ENCODE measurements at regions not wholly inside any gene's neighbourhood (a gene's known extent, or its start where the extent isn't known, plus 50 kb on each side); places are given as distances from the start of the nearest gene placed in this dataset.

GRCh38 chr18:22267697-22268096, 98.3 kb downstream of the GATA6 start:
- no peak for TF ChIP-seq CTCF (IDR thresholded peaks at IDR 0.05; ENCODE audit: low read depth, low read length, missing control alignments)
- H3K4me3 ChIP-seq (replicated peaks; ENCODE audit: low read depth, low read length): no peak overlapping the region
- no peak for DNase-seq (ENCODE audit: extremely low read depth, low read depth)

- TF ChIP-seq CTCF (IDR thresholded peaks at IDR 0.05; ENCODE audit: low read depth, low read length, missing control alignments): no peak
- no peak for DNase-seq (ENCODE audit: extremely low read depth, low read depth)
- no peak overlapping the region for H3K4me3 ChIP-seq (replicated peaks; ENCODE audit: low read depth, low read length)
Observed at GRCh38 chr18:22267225-22267624, 97.8 kb downstream of the GATA6 start.

GRCh38 chr18:22265838-22266237, 96.4 kb downstream of the GATA6 start:
- no peak overlapping the region for H3K4me3 ChIP-seq (replicated peaks; ENCODE audit: low read depth, low read length)
- no peak for TF ChIP-seq CTCF (IDR thresholded peaks at IDR 0.05; ENCODE audit: low read depth, low read length, missing control alignments)
- no peak for DNase-seq (ENCODE audit: extremely low read depth, low read depth)

- no peak for TF ChIP-seq CTCF (IDR thresholded peaks at IDR 0.05; ENCODE audit: low read depth, low read length, missing control alignments)
- no peak overlapping the region for H3K4me3 ChIP-seq (replicated peaks; ENCODE audit: low read depth, low read length)
- no peak for DNase-seq (ENCODE audit: extremely low read depth, low read depth)
Observed at GRCh38 chr18:22260208-22260820, 90.9 kb downstream of the GATA6 start.

- DNase-seq (ENCODE audit: extremely low read depth, low read depth): no peak
- TF ChIP-seq CTCF (IDR thresholded peaks at IDR 0.05; ENCODE audit: low read depth, low read length, missing control alignments): no peak
- no peak overlapping the region for H3K4me3 ChIP-seq (replicated peaks; ENCODE audit: low read depth, low read length)
Observed at GRCh38 chr18:22257022-22257543, 87.7 kb downstream of the GATA6 start.

- no peak overlapping the region for H3K4me3 ChIP-seq (replicated peaks; ENCODE audit: low read depth, low read length)
- no peak for DNase-seq (ENCODE audit: extremely low read depth, low read depth)
- no peak for TF ChIP-seq CTCF (IDR thresholded peaks at IDR 0.05; ENCODE audit: low read depth, low read length, missing control alignments)
Observed at GRCh38 chr18:22254088-22254487, 84.7 kb downstream of the GATA6 start.

GRCh38 chr18:22253676-22254075, 84.3 kb downstream of the GATA6 start:
- TF ChIP-seq CTCF (IDR thresholded peaks at IDR 0.05; ENCODE audit: low read depth, low read length, missing control alignments): no peak
- H3K4me3 ChIP-seq (replicated peaks; ENCODE audit: low read depth, low read length): no peak overlapping the region

More at GRCh38 chr18:22253676-22254075, 84.3 kb downstream of the GATA6 start:
- no peak for DNase-seq (ENCODE audit: extremely low read depth, low read depth)
